ENCODE measurements at regions not wholly inside any gene's neighbourhood (a gene's known extent, or its start where the extent isn't known, plus 50 kb on each side); places are given as distances from the start of the nearest gene placed in this dataset.

DNA sequence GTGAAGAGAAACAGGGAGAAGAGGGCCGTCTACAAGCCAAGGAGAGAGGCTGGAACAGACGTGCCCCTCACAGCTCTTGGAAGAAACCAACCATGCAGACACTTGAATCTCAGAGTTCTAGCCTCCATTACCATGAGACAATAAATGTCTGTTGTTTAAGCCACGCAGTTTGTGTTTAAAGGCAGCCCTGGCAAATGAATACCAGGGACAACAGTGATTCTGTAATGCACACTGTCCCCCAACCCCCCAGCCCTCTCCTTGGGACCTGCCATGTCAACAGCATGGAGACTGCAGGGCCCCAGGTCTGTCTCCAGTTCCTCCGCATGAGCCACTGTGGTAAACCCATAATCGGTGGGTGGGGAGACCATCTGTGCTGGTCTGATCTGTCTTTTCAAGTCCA, 348.0 kb upstream of the KLF3 start:
- BruUV-seq (replicated peaks): no TSS peak
- H3K36me3 ChIP-seq (ENCODE audit: insufficient read depth, low read length, poor library complexity, severe bottlenecking): no peaks in the 10 kb centered on the region
- no peak overlapping the region for H3K4me3 ChIP-seq (ENCODE audit: low read depth, low read length, poor library complexity, severe bottlenecking)
- intact Hi-C loops (cut with micrococcal nuclease; ENCODE audit: unreplicated experiment): no loop called here
- H3K4me1 ChIP-seq (ENCODE audit: insufficient read depth, low read length, poor library complexity, severe bottlenecking): peaks cover 22% of the 10 kb centered on the region
- POLR2A ChIA-PET (ENCODE audit: low non-redundant PET): no interaction called here
- no peak for TF ChIP-seq EZH2 (IDR thresholded peaks at IDR 0.05; ENCODE audit: borderline replicate concordance, low read depth, low read length, poor library complexity, severe bottlenecking)
- TF ChIP-seq, protein P1, sequence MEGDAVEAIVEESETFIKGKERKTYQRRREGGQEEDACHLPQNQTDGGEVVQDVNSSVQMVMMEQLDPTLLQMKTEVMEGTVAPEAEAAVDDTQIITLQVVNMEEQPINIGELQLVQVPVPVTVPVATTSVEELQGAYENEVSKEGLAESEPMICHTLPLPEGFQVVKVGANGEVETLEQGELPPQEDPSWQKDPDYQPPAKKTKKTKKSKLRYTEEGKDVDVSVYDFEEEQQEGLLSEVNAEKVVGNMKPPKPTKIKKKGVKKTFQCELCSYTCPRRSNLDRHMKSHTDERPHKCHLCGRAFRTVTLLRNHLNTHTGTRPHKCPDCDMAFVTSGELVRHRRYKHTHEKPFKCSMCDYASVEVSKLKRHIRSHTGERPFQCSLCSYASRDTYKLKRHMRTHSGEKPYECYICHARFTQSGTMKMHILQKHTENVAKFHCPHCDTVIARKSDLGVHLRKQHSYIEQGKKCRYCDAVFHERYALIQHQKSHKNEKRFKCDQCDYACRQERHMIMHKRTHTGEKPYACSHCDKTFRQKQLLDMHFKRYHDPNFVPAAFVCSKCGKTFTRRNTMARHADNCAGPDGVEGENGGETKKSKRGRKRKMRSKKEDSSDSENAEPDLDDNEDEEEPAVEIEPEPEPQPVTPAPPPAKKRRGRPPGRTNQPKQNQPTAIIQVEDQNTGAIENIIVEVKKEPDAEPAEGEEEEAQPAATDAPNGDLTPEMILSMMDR (conservative IDR thresholded peaks at IDR 0.05; ENCODE audit: low read depth, low read length): no peak
- no peaks in the 10 kb centered on the region for H3K9me3 ChIP-seq (ENCODE audit: low read depth, low read length, poor library complexity, severe bottlenecking)
- CTCF ChIA-PET: no interaction called here
- no peaks in the 10 kb centered on the region for H3K27me3 ChIP-seq (replicated peaks; ENCODE audit: insufficient read depth, low read depth, low read length, poor library complexity)
- no peak overlapping the region for H3K27ac ChIP-seq (ENCODE audit: low read depth, low read length, poor library complexity, severe bottlenecking)
- DNase-seq (ENCODE audit: low spot score): no peak

DNA sequence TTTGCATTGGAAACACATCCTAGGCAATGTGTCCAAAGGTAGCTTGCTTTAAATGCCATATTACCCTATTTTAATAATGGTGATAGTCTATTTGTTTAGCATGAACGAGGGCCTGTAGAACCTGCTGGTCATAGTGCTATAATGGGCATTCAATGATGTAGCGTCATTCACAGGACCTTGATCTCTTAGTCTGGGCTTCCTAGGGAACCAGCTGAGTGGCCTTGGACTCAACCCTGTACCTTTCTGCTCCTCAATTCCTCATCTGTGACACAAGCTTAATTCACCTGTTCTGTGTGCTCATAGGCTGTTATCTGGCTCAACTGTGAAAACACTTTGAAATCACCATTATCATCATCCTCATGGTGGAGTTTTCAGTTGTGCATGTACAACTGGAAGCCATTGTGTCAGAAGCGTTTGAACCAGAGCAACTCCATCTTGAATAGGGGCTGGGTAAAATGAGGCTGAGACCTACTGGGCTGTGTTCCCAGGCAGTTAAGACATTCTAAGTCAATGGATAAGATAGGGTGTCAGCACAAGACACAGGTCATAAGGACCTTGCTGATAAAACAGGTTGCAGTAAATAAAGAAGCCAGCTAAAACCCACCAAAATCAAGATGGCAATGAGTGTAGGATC, 346.8 kb upstream of the KLF3 start:
- ChIA-PET POLR2A (ENCODE audit: low non-redundant PET) (no interaction called here), CTCF (no interaction called here)
- Histone ChIP-seq H3K27ac (ENCODE audit: low read depth, low read length, poor library complexity, severe bottlenecking) (no peak overlapping the region), H3K9me3 (ENCODE audit: low read depth, low read length, poor library complexity, severe bottlenecking) (no peaks in the 10 kb centered on the region), H3K4me3 (ENCODE audit: low read depth, low read length, poor library complexity, severe bottlenecking) (no peak overlapping the region), H3K27me3 (replicated peaks; ENCODE audit: insufficient read depth, low read depth, low read length, poor library complexity) (no peaks in the 10 kb centered on the region), H3K36me3 (ENCODE audit: insufficient read depth, low read length, poor library complexity, severe bottlenecking) (no peaks in the 10 kb centered on the region), H3K4me1 (ENCODE audit: insufficient read depth, low read length, poor library complexity, severe bottlenecking) (peaks cover 23% of the 10 kb centered on the region)
- intact Hi-C loops (cut with micrococcal nuclease; ENCODE audit: unreplicated experiment): no loop called here
- BruUV-seq (replicated peaks): no TSS peak
- no peak for DNase-seq (ENCODE audit: low spot score)
- TF ChIP-seq EZH2 (IDR thresholded peaks at IDR 0.05; ENCODE audit: borderline replicate concordance, low read depth, low read length, poor library complexity, severe bottlenecking): no peak
- TF ChIP-seq, protein P1 (conservative IDR thresholded peaks at IDR 0.05; ENCODE audit: low read depth, low read length): no peak

DNA sequence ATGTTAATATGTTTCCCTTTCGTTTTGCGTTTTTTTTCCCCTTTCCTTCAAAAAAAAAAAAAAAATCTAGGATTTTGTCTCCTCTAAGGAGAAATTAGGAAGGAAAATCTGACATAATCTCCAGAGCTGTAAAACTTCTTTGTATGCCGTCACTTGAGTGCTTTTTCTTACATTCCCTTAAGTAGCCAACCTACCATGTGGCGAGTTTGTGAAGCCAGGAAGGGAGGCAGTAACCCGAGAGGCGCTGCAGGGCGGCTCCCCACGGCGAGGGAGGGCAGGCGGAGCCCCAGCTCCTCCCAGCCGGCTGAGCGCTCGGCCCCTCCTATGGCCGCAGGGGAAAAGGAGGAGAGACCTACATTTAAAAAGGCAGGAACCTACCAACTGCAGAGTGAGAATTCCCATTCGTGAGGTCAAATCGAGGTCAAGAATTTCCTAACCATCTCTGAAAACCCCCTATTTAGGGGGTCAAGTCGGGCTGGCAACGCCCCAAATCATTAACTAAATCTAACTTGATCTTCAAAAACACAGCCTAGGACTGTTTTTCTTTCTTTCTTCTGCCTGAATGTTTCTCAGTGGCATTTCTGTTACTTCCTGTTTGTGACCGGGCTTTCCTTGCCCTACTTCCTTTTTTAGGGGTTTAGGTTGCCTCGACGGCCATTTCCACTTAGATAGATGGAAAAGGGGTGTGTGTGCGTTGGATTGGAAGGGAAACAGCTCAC, 345.1 kb upstream of the KLF3 start:
- Histone ChIP-seq H3K36me3 (ENCODE audit: insufficient read depth, low read length, poor library complexity, severe bottlenecking) (no peaks in the 10 kb centered on the region), H3K4me1 (ENCODE audit: insufficient read depth, low read length, poor library complexity, severe bottlenecking) (peaks cover 38% of the 10 kb centered on the region), H3K27me3 (replicated peaks; ENCODE audit: insufficient read depth, low read depth, low read length, poor library complexity) (no peaks in the 10 kb centered on the region), H3K27ac (ENCODE audit: low read depth, low read length, poor library complexity, severe bottlenecking) (peak overlapping the region; percentile 75), H3K4me3 (ENCODE audit: low read depth, low read length, poor library complexity, severe bottlenecking) (peak overlapping the region; percentile 24), H3K9me3 (ENCODE audit: low read depth, low read length, poor library complexity, severe bottlenecking) (no peaks in the 10 kb centered on the region)
- intact Hi-C loops (cut with micrococcal nuclease; ENCODE audit: unreplicated experiment): loop anchor here (1.0 to 2.0 kb wide), 2 partner anchors 348 to 356 kb away; no protein-coding TSS in a partner anchor
- BruUV-seq (replicated peaks): no TSS peak
- ChIA-PET POLR2A (ENCODE audit: low non-redundant PET) (interaction anchor here (0.6 kb wide), 2 partner anchors 169 to 356 kb away, joined by 3 to 6 read pairs; no protein-coding TSS in a partner anchor), CTCF (interaction anchor here (0.6 to 1.9 kb wide), 2 partner anchors 346 to 356 kb away, joined by 3 to 22 read pairs; no protein-coding TSS in a partner anchor)
- TF ChIP-seq, protein P1 (conservative IDR thresholded peaks at IDR 0.05; ENCODE audit: low read depth, low read length): no peak
- TF ChIP-seq EZH2 (IDR thresholded peaks at IDR 0.05; ENCODE audit: borderline replicate concordance, low read depth, low read length, poor library complexity, severe bottlenecking): no peak
- DNase-seq (ENCODE audit: low spot score): peak; percentile 96

Data from A673 (cell line).